GM10266 (cell line): ENCODE measurements at regions not wholly inside any gene's neighbourhood (a gene's known extent, or its start where the extent isn't known, plus 50 kb on each side); places are given as distances from the start of the nearest gene placed in this dataset.

Experiments used
- DNase-seq: peaks from one replicate; pipeline ENCODE4 v3.0.0; 2012; ENCODE audit errors: extremely low spot score
- CTCF ChIP-seq: IDR thresholded peaks from 2 replicates; pipeline ENCODE4 v1.5.1; 2012; ENCODE audit warnings: mild to moderate bottlenecking, low read depth; ENCODE audit not compliant: control insufficient read depth, insufficient read depth; ENCODE audit errors: missing control alignments

DNA sequence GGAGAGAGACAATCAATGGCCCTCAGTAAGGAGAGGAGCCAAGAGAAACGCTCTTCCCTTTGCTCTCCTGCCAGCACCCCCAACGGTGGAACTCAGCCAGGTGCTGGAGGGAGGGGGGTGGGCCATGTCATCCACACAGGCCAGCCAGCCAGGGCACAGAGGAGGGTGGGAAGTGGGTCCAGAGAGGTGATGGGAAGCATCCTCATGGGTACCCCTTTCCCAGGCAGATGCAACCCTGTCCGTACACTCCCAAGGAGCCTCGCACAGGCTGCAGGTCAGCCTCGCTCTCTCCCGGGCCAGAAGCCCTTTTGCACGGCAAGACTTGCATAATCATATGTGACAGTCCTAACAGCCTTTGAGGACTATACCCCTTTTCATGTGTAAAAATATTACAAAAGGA is 142.0 kb upstream of the NAMPT start:
- no peak for TF ChIP-seq CTCF
- DNase-seq: no peak

DNA sequence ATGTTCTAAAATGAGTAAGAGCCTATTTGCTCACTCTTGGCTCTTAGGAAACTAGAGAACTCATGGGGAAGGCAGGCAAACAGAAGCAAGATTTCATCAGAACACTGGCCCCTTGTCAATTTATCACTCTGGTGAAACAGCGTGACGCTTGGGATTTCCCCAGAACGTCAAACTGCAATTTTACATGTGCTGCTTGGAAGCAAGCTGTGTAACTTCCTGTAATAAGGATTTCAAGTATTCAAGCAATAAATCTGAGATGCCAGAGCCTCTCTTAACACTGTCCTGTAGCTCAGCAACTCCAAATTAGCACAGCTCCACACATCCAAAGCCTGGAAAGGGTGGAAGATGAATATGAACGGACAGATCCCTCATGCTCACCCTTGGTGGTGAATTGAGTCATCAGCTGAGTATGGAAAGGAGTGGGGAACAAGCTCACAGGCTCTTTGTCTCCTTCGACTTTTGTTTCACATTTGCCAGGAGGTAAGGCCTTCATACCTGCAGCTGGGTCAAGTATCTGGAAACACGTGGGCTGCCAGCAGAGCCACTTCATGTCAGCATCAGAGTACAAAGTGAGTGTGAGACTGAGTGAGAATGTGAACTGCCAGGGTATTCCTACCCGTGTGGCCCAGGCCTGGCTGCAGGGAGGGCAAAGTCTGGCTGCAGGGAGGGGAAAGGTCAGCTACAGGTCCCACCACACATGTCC is 140.4 kb upstream of the NAMPT start:
- TF ChIP-seq CTCF: no peak
- peak; percentile 70 for DNase-seq

DNA sequence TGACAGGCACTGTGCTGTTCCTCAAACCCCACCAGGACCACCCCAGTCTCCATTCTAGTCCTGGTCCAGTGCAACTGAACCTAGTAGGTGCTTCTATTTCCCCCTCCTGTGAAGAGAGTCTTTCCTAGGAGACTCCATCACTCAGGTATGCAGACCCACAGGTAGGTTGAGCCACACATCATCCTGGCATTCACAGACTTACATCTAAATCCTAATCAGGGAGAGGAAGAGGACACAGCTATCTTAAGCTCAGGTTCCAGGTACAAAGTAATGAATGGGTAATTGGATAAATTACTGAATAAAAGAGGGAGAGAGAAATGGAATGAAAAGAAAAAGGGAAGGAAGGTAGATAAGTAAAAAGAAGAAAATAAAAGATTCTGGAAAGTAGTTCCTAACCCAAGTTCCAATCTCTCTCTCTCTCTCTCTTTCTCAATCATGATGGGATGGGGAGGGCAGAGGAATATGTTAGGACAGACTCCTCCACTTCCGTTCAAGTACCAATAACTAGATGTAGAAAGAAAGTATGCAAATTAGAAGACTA is 139.8 kb upstream of the NAMPT start:
- no peak for DNase-seq

GRCh38 chr7:106423821-106424475 is 139.2 kb upstream of the NAMPT start:
- no peak for TF ChIP-seq CTCF
- no peak for DNase-seq

More for the DNA sequence above, 139.8 kb upstream of the NAMPT start:
- TF ChIP-seq CTCF: no peak

- no peak for DNase-seq
- no peak for TF ChIP-seq CTCF
Measured at GRCh38 chr7:106423111-106423510, 138.3 kb upstream of the NAMPT start.

GRCh38 chr7:106421181-106421762 is 136.5 kb upstream of the NAMPT start:
- no peak for TF ChIP-seq CTCF
- no peak for DNase-seq

DNA sequence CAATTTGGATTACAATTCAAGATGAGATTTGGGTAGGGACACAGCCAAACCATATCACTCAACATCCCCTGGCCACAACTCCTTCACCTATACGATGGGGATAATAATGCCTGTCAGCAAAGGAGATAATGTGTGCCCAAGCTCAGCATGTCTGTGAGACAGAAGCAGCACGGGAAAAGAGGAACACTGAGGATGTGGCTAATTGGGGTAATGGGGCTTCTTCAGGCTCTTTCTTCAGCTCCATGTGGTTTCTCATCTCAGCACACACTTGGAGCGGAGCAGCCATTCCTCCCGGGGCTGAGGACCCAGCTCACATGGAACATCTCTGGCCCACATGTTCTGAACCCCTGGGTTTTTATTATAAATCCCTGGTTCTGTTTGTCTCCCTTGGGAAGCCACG is 136.0 kb upstream of the NAMPT start:
- DNase-seq: no peak
- no peak for TF ChIP-seq CTCF
